ENCODE measurements at regions not wholly inside any gene's neighbourhood (a gene's known extent, or its start where the extent isn't known, plus 50 kb on each side); places are given as distances from the start of the nearest gene placed in this dataset.

DNA sequence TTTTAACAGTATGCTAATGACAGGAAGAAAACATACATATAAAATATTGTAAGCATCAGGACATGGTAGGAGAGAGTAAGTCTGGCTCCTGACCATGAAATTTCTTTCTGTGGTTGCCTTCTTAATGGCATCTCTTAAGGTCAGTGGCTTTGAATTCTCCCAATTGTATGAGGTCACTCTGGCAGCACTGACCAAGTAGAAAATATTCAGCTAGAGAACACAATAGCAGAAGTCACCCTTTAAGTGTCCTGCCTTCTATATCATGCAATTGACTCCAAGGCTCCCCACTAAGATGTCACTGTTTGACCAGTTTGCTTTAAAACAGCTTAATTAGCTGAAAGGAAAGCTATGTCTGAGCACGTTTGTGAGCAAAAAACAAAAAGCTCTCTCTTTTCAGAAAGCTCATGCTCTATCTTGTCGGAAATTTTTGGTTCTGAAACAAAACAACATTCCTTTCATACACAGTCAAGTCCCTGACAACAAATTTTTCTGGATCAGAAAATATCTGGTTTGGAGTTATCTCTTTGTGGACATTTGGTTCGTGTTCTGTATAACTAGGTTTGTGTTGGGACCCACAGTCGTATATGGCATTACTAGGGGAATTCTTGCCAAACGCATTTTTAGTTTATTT, 120.9 kb upstream of the IFNGR1 start:
- no peak for DNase-seq (ENCODE audit: low read depth)
- TF ChIP-seq, protein P1, sequence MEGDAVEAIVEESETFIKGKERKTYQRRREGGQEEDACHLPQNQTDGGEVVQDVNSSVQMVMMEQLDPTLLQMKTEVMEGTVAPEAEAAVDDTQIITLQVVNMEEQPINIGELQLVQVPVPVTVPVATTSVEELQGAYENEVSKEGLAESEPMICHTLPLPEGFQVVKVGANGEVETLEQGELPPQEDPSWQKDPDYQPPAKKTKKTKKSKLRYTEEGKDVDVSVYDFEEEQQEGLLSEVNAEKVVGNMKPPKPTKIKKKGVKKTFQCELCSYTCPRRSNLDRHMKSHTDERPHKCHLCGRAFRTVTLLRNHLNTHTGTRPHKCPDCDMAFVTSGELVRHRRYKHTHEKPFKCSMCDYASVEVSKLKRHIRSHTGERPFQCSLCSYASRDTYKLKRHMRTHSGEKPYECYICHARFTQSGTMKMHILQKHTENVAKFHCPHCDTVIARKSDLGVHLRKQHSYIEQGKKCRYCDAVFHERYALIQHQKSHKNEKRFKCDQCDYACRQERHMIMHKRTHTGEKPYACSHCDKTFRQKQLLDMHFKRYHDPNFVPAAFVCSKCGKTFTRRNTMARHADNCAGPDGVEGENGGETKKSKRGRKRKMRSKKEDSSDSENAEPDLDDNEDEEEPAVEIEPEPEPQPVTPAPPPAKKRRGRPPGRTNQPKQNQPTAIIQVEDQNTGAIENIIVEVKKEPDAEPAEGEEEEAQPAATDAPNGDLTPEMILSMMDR (conservative IDR thresholded peaks at IDR 0.05; ENCODE audit: low read depth, low read length): no peak
- H3K4me3 ChIP-seq (ENCODE audit: low read depth, low read length): no peak overlapping the region

DNA sequence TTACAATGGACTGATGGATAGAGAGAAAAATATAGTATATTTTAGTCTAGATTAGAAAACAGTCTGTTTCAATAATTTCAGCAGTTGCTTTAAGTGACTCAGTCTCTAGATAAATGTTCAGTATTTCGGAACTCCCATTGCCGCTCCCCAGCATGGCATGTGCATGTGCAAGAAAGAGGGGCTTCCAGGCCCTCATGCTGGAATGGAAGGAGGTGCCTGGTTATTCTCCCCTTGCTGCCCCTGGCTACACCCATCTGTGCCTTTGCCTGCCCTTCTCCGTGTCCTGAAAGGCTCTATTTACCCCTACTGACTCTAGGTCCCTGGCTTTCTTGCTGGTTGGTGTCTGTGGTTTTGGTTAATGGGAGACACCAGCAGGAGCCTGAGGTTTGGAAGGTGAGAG, 115.7 kb upstream of the IFNGR1 start:
- DNase-seq (ENCODE audit: low read depth): no peak
- TF ChIP-seq, protein P1 (conservative IDR thresholded peaks at IDR 0.05; ENCODE audit: low read depth, low read length): no peak
- H3K4me3 ChIP-seq (ENCODE audit: low read depth, low read length): no peak overlapping the region

DNA sequence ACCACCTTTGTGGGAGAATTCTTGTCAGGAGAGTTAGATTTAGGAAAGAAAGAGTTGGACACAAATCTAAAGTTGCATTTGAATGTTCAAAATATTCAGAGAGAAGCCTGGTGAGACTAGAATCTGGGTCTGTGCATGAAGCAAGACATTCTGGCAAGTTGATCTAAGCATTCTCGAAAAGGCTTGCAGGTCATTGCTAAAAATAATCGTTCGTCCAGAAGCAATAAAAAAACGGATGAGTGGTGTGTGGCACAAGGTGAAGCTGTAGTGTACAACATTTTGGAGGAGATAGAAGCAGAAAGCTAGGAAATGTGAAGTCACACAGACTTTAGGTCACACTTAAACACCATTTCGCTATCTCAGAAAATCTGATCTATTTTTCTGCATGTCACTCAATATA, 114.9 kb upstream of the IFNGR1 start:
- H3K4me3 ChIP-seq (ENCODE audit: low read depth, low read length): no peak overlapping the region
- TF ChIP-seq, protein P1 (conservative IDR thresholded peaks at IDR 0.05; ENCODE audit: low read depth, low read length): no peak
- no peak for DNase-seq (ENCODE audit: low read depth)

DNA sequence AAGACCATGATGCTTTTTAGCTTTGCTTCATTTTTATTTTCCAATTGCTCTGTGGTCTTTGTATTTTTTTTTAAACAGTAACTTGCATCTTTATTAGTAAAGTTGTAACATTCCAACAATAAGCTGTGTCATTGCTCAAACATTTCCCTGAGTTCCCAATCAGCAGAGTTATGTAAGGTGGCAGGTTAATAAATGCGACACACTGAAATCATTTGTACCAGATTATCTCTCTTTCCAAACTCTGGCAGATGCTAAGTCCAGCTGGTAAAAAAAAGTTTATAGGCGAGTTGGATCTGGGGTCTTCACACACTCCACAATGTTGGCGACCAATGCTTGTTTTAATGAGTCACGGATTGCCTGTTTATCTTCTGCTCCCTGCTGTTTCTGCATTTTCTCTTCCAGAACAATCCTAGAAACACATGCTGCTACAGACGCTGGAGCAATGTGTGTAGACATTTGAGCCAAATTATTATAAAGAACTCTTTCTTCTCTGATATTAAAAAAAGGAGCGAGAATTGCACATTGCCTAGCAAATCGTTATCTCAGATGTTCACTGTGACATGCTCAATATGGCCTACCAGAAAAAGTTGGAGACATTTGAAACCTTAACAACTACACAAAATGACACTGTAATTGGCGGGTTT, 113.6 kb upstream of the IFNGR1 start:
- no peak overlapping the region for H3K4me3 ChIP-seq (ENCODE audit: low read depth, low read length)
- DNase-seq (ENCODE audit: low read depth): no peak
- TF ChIP-seq, protein P1 (conservative IDR thresholded peaks at IDR 0.05; ENCODE audit: low read depth, low read length): no peak

DNA sequence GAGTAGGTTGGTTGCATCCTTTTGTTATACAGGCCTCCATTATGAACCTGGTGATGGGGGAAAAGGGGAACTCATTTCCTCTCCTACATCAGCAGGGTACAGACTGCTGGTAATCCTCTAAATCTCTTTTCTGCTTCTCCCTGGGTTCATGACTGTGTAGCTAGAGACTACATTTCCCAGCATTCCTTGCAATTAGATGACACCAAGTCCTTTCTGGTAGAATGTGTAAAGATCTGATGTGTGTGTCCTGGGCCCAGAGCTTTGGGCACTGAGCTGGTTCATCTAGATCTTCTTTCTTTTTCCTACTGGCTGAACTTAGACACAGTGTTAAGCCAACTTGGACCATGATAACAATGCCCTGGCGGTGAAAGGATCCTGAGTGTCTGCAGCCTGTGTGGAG, 104.7 kb upstream of the IFNGR1 start:
- TF ChIP-seq, protein P1 (conservative IDR thresholded peaks at IDR 0.05; ENCODE audit: low read depth, low read length): no peak
- no peak overlapping the region for H3K4me3 ChIP-seq (ENCODE audit: low read depth, low read length)
- DNase-seq (ENCODE audit: low read depth): no peak

DNA sequence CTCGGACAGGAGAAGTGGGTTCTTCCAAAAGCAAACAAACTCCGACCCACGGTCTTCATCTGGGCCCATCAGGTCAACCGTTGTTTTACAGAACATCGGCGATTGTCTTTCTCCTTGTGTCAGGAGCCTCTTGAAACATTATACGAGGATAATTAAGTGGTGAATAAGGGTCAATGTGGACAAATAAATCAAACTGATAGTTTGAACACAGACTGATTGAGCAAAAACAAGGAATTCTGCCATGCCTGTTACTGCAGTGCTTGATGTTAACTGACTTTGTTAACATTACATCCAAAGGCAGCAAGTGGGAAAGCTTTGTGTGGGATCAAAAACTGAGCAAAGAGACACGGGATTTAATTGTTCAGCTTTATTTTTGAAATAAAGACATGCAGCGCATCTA, 101.1 kb upstream of the IFNGR1 start:
- TF ChIP-seq, protein P1 (conservative IDR thresholded peaks at IDR 0.05; ENCODE audit: low read depth, low read length): no peak
- H3K4me3 ChIP-seq (ENCODE audit: low read depth, low read length): no peak overlapping the region
- DNase-seq (ENCODE audit: low read depth): no peak

DNA sequence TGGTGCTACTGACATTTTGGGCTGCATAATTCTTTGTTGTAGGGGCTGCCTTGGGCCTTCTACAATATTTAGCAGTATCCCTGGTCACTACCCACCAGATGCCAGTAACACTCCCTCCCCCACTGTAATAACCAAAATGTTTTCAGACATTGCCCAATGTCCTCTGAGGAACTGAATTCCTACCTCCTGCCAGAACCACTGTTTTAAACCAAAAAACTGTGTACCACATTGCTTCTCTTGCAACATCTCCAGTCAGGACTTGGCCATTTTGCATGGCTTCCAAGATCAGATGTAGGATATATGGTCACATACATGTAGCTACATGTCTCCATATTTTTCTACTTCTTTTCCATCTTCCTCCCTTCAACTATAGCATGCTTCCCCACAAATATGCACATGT, 97.4 kb upstream of the IFNGR1 start:
- no peak overlapping the region for H3K4me3 ChIP-seq (ENCODE audit: low read depth, low read length)
- no peak for DNase-seq (ENCODE audit: low read depth)
- TF ChIP-seq, protein P1 (conservative IDR thresholded peaks at IDR 0.05; ENCODE audit: low read depth, low read length): no peak
